ENCODE measurements at regions not wholly inside any gene's neighbourhood (a gene's known extent, or its start where the extent isn't known, plus 50 kb on each side); places are given as distances from the start of the nearest gene placed in this dataset.
"Not testable (repeated sequence)": the region's sequence is repeated elsewhere in the genome, so short reads cannot be mapped to it uniquely, and the experiment has no call there.

GRCh38 chr3:23706111-23706510 lies 99.6 kb upstream of the UBE2E1 start:
- DNase-seq (ENCODE audit: low spot score): no peak

- DNase-seq (ENCODE audit: low spot score): no peak
These were observed 95.8 kb upstream of the UBE2E1 start for GRCh38 chr3:23709987-23710386.

GRCh38 chr3:23710555-23710954 lies 95.2 kb upstream of the UBE2E1 start:
- no peak for DNase-seq (ENCODE audit: low spot score)

GRCh38 chr3:23711916-23712494 lies 93.8 kb upstream of the UBE2E1 start:
- no peak for DNase-seq (ENCODE audit: low spot score)

GRCh38 chr3:23712656-23713559 lies 92.8 kb upstream of the UBE2E1 start:
- DNase-seq (ENCODE audit: low spot score): no peak

- no peak for DNase-seq (ENCODE audit: low spot score)
These were observed 92.1 kb upstream of the UBE2E1 start for GRCh38 chr3:23713641-23714040.

GRCh38 chr3:23720059-23720458 lies 85.7 kb upstream of the UBE2E1 start:
- no peak for DNase-seq (ENCODE audit: low spot score)

GRCh38 chr3:23720885-23721284 lies 84.9 kb upstream of the UBE2E1 start:
- DNase-seq (ENCODE audit: low spot score): no peak

- no peak for DNase-seq (ENCODE audit: low spot score)
These were observed 82.6 kb upstream of the UBE2E1 start for GRCh38 chr3:23723141-23723540.

GRCh38 chr3:23723930-23724329 lies 81.8 kb upstream of the UBE2E1 start:
- DNase-seq (ENCODE audit: low spot score): no peak

- DNase-seq (ENCODE audit: low spot score): no peak
These were observed 78.8 kb upstream of the UBE2E1 start for GRCh38 chr3:23726811-23727548.

- DNase-seq (ENCODE audit: low spot score): no peak
These were observed 77.1 kb upstream of the UBE2E1 start for GRCh38 chr3:23728601-23729117.

- DNase-seq (ENCODE audit: low spot score): not testable (repeated sequence)
These were observed 76.4 kb upstream of the UBE2E1 start for GRCh38 chr3:23729362-23729761.

GRCh38 chr3:23734481-23734880 lies 71.3 kb upstream of the UBE2E1 start:
- DNase-seq (ENCODE audit: low spot score): no peak

- no peak for DNase-seq (ENCODE audit: low spot score)
These were observed 70.7 kb upstream of the UBE2E1 start for GRCh38 chr3:23735062-23735461.

- no peak for DNase-seq (ENCODE audit: low spot score)
These were observed 70.0 kb upstream of the UBE2E1 start for GRCh38 chr3:23735535-23736326.

GRCh38 chr3:23738944-23739343 lies 66.8 kb upstream of the UBE2E1 start:
- no peak for DNase-seq (ENCODE audit: low spot score)

- DNase-seq (ENCODE audit: low spot score): no peak
These were observed 66.2 kb upstream of the UBE2E1 start for GRCh38 chr3:23739536-23739935.

- no peak for DNase-seq (ENCODE audit: low spot score)
These were observed 65.2 kb upstream of the UBE2E1 start for GRCh38 chr3:23740517-23740965.

- DNase-seq (ENCODE audit: low spot score): no peak
These were observed 64.6 kb upstream of the UBE2E1 start for GRCh38 chr3:23741036-23741706.

GRCh38 chr3:23743141-23743784 lies 62.5 kb upstream of the UBE2E1 start:
- no peak for DNase-seq (ENCODE audit: low spot score)

Data from CD4-positive, alpha-beta T cell treated with Interleukin-15 for 4 hours (primary cell).